Gastrocnemius medialis (tissue), 4 donors: ENCODE measurements at regions not wholly inside any gene's neighbourhood (a gene's known extent, or its start where the extent isn't known, plus 50 kb on each side); places are given as distances from the start of the nearest gene placed in this dataset.

Source experiments
- POLR2A ChIP-seq, 2 donors: fragments of 450-650 bp; IDR thresholded peaks; one replicate each; pipeline ENCODE4 v1.6.1; 2017; ENCODE audit warnings: antibody characterized with exemption in 2 of 2, mild to moderate bottlenecking in 2 of 2, moderate library complexity in 2 of 2
- TF ChIP-seq, protein P1 (sequence below), 5 experiments: fragments of 450-650 bp in 3 of 5; fragments of 200-600 bp in 2 of 5; sonication (generic) in 2 of 5; IDR thresholded peaks in 4 of 5; conservative IDR thresholded peaks in 1 of 5; 1 replicate in 4 of 5; 2 replicates in 1 of 5; pipeline ENCODE4 v1.5.1; 2016 to 2019; ENCODE audit warnings: antibody characterized with exemption in 5 of 5, mild to moderate bottlenecking in 3 of 5, moderate library complexity in 3 of 5

DNA sequence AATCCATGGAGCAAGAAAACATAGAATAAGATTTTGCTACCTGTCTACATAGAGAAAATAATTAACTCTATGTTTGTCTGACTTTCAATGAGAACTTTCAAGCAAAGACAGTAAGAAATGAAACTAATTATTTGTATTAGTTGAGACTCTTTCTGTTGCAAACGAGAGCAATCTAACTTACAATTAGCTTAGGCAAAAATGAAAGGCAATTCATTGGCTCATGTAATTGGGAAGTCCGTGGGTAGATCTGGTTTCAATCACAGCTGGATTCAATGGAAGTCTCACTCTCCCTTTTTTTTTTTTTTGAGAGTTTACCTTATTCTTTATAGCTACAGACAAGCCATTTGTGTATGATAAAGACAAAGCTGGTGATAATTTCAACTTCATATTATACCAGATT lies 68.2 kb upstream of the STXBP5 start:
- TF ChIP-seq, protein P1, sequence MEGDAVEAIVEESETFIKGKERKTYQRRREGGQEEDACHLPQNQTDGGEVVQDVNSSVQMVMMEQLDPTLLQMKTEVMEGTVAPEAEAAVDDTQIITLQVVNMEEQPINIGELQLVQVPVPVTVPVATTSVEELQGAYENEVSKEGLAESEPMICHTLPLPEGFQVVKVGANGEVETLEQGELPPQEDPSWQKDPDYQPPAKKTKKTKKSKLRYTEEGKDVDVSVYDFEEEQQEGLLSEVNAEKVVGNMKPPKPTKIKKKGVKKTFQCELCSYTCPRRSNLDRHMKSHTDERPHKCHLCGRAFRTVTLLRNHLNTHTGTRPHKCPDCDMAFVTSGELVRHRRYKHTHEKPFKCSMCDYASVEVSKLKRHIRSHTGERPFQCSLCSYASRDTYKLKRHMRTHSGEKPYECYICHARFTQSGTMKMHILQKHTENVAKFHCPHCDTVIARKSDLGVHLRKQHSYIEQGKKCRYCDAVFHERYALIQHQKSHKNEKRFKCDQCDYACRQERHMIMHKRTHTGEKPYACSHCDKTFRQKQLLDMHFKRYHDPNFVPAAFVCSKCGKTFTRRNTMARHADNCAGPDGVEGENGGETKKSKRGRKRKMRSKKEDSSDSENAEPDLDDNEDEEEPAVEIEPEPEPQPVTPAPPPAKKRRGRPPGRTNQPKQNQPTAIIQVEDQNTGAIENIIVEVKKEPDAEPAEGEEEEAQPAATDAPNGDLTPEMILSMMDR (IDR thresholded peaks at IDR 0.05 in 4 of 5, conservative IDR thresholded peaks at IDR 0.05 in 1 of 5): no peak
- no peak for TF ChIP-seq POLR2A (IDR thresholded peaks at IDR 0.05)
